Osteoblast (primary cell): ENCODE measurements at regions not wholly inside any gene's neighbourhood (a gene's known extent, or its start where the extent isn't known, plus 50 kb on each side); places are given as distances from the start of the nearest gene placed in this dataset.

Source experiments
- DNase-seq: peaks from one replicate; pipeline ENCODE4 v3.0.0; 2011; ENCODE audit warnings: low spot score, mixed read lengths; ENCODE audit not compliant: insufficient read length; ENCODE audit errors: missing footprints
- H2AFZ ChIP-seq: 2 replicates; pipeline ENCODE4 v1.6.0; 2011; ENCODE audit warnings: mild to moderate bottlenecking, low read length
- H3K27ac ChIP-seq: 2 replicates; pipeline ENCODE4 v1.5.1; 2011; ENCODE audit warnings: mild to moderate bottlenecking, low read depth, low read length, moderate library complexity
- H3K27me3 ChIP-seq: 2 replicates; pipeline ENCODE4 v1.6.0; 2012; ENCODE audit warnings: mild to moderate bottlenecking, control low read depth, inconsistent platforms, low read length, moderate library complexity; ENCODE audit not compliant: insufficient read depth
- H3K36me3 ChIP-seq: 2 replicates; pipeline ENCODE4 v1.5.1; 2011; ENCODE audit warnings: mild to moderate bottlenecking, low read length, control low read depth, moderate library complexity; ENCODE audit not compliant: insufficient read depth
- H3K4me1 ChIP-seq: 2 replicates; pipeline ENCODE4 v1.5.1; 2011; ENCODE audit warnings: mild to moderate bottlenecking, low read length, control low read depth, moderate library complexity; ENCODE audit not compliant: insufficient read depth
- H3K4me2 ChIP-seq: 2 replicates; pipeline ENCODE4 v1.6.0; 2011; ENCODE audit warnings: mild to moderate bottlenecking, low read length; ENCODE audit not compliant: insufficient read depth
- H3K4me3 ChIP-seq: fragments of 200-600 bp; sonication (generic); 3 replicates; pipeline ENCODE4 v1.5.1; 2012; ENCODE audit warnings: mild to moderate bottlenecking, low read length, inconsistent platforms; ENCODE audit not compliant: insufficient read depth
- H3K79me2 ChIP-seq: 2 replicates; pipeline ENCODE4 v1.6.0; 2012; ENCODE audit warnings: mild to moderate bottlenecking, low read length, control low read depth, inconsistent platforms; ENCODE audit not compliant: insufficient read depth
- H3K9me3 ChIP-seq: 2 replicates; pipeline ENCODE4 v1.5.1; 2011; ENCODE audit warnings: low read depth, low read length, control low read depth
- H4K20me1 ChIP-seq: 2 replicates; pipeline ENCODE4 v1.6.0; 2012; ENCODE audit warnings: mild to moderate bottlenecking, low read length, control low read depth; ENCODE audit not compliant: insufficient read depth
- TF ChIP-seq, protein P1 (sequence below): IDR thresholded peaks from 2 replicates; pipeline ENCODE4 v1.5.1; 2011; ENCODE audit warnings: mild to moderate bottlenecking, low read depth, low read length, moderate library complexity; ENCODE audit errors: extremely low read depth

DNA sequence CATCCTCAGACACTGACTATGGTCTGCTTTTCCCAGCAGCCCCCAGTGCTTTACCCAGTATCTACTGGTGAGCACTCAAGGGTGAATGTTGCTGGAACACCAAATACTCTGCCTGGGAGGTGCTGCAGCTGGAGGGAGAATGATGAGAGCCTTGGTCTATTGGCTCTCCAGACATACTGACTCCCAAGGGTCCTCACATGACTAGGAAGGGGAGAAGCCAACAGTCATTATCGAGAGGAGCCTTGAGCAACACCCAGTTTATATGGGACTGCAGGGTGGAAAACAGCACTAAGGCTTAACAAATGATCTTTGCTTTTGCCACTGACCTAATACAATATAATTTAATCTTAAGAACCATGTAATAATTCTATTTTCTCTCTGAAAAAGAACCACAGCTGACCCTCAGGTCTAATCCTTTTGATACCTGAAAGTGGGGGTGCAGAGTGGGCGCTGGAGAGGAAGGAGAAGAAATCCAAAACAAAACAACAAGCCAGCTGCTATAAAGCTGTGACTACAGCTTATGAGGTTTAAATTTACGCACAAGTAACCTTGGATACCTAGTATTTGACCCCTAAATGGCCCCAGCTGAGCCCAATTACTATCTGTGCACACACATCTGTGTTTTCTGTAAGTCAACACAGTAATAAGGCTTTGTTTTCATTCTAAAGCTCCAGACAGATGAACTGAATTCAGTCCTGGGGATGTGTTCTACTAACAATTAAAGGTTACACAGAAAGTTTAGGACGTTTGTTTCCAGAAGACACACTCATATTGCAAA is 107.8 kb upstream of the GRIP1 start:
- H4K20me1 ChIP-seq = no peaks in the 10 kb centered on the region
- H3K9me3 ChIP-seq = no peaks in the 10 kb centered on the region
- no peak for DNase-seq
- TF ChIP-seq, protein P1, sequence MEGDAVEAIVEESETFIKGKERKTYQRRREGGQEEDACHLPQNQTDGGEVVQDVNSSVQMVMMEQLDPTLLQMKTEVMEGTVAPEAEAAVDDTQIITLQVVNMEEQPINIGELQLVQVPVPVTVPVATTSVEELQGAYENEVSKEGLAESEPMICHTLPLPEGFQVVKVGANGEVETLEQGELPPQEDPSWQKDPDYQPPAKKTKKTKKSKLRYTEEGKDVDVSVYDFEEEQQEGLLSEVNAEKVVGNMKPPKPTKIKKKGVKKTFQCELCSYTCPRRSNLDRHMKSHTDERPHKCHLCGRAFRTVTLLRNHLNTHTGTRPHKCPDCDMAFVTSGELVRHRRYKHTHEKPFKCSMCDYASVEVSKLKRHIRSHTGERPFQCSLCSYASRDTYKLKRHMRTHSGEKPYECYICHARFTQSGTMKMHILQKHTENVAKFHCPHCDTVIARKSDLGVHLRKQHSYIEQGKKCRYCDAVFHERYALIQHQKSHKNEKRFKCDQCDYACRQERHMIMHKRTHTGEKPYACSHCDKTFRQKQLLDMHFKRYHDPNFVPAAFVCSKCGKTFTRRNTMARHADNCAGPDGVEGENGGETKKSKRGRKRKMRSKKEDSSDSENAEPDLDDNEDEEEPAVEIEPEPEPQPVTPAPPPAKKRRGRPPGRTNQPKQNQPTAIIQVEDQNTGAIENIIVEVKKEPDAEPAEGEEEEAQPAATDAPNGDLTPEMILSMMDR = no peak
- no peak overlapping the region for H3K4me2 ChIP-seq
- no peak overlapping the region for H3K27ac ChIP-seq
- H3K79me2 ChIP-seq = no peaks in the 10 kb centered on the region
- no peaks in the 10 kb centered on the region for H3K4me1 ChIP-seq
- no peaks in the 10 kb centered on the region for H3K36me3 ChIP-seq
- H3K27me3 ChIP-seq = no peaks in the 10 kb centered on the region
- no peak overlapping the region for H2AFZ ChIP-seq
- no peak overlapping the region for H3K4me3 ChIP-seq

DNA sequence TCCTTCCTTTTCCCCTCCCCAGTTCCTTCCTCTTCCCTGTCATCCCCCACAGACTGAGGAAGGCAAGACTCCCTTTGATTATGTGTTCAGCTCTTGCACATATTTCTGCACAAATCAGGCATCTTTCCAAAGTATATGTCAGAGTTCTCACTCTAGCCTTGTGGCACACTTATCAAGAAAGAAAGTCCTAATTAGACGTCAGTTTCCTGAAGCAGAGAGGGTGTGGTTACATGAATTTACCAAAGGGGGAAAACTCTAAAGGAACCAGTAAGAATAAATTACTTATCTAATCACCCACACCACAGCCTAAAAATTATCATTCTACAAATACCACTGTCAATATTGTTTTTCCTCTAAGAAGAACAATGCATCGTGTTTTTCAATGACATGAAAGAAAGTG is 120.7 kb upstream of the GRIP1 start:
- Histone ChIP-seq H4K20me1 (no peaks in the 10 kb centered on the region), H3K36me3 (no peaks in the 10 kb centered on the region), H3K79me2 (no peaks in the 10 kb centered on the region), H2AFZ (no peak overlapping the region), H3K27me3 (no peaks in the 10 kb centered on the region), H3K4me1 (no peaks in the 10 kb centered on the region), H3K27ac (no peak overlapping the region), H3K9me3 (no peaks in the 10 kb centered on the region), H3K4me2 (no peak overlapping the region), H3K4me3 (no peak overlapping the region)
- DNase-seq = no peak
- TF ChIP-seq, protein P1 = no peak

DNA sequence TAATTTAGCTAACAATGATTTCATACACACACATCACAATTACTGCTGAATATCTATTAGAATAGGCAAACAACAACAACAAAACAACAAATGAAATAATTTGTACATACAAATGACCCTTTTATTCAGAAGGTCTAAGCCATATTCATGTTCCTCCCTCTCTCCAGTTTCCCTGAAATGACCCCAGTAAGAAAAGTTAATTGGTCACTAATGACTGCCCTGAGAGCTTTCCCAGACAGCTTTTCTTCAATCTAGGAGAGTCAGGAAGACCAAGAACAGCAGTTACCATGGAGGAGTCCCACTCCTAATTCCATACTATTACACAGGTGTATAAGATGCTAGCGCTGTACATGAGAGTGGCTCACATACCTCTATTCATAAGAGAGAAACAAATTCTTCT is 121.2 kb upstream of the GRIP1 start:
- no peak for DNase-seq
- Histone ChIP-seq H3K4me1 (no peaks in the 10 kb centered on the region), H3K4me3 (no peak overlapping the region), H3K36me3 (no peaks in the 10 kb centered on the region), H3K27ac (no peak overlapping the region), H4K20me1 (no peaks in the 10 kb centered on the region), H3K79me2 (no peaks in the 10 kb centered on the region), H2AFZ (no peak overlapping the region), H3K4me2 (no peak overlapping the region), H3K27me3 (no peaks in the 10 kb centered on the region), H3K9me3 (no peaks in the 10 kb centered on the region)
- TF ChIP-seq, protein P1 = no peak

DNA sequence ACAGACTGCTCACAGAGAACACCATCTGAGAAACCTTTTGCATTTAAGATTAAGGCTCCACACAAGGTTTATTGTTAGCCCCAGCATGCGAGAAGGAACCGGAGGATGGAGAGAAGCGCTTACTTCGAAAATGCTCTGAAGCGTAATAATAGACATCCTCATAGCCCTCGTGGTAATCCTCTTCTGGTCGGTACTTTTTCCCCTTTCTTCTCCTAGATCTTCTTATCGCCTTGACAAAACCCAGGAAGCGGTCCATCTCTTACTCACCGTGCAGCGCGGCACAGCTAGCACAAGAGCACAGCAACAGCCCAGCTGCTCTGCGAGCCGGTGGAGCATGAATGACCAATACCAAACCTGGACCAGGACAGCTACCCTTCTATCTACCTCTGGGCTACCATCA is 125.1 kb upstream of the GRIP1 start:
- Histone ChIP-seq H3K36me3 (no peaks in the 10 kb centered on the region), H3K27me3 (no peaks in the 10 kb centered on the region), H4K20me1 (no peaks in the 10 kb centered on the region)

More for the DNA sequence above, 125.1 kb upstream of the GRIP1 start:
- H2AFZ ChIP-seq = no peak overlapping the region
- no peaks in the 10 kb centered on the region for H3K79me2 ChIP-seq
- H3K4me1 ChIP-seq = no peaks in the 10 kb centered on the region
- H3K9me3 ChIP-seq = no peaks in the 10 kb centered on the region
- H3K4me3 ChIP-seq = no peak overlapping the region
- H3K27ac ChIP-seq = no peak overlapping the region
- DNase-seq = no peak
- H3K4me2 ChIP-seq = no peak overlapping the region
- TF ChIP-seq, protein P1 = no peak
